CD4-positive, alpha-beta T cell (primary cell): ENCODE measurements at regions not wholly inside any gene's neighbourhood (a gene's known extent, or its start where the extent isn't known, plus 50 kb on each side); places are given as distances from the start of the nearest gene placed in this dataset.

Source experiments
- ATAC-seq: fragments of 200-7000 bp; cut with Tn5 transposase; one replicate; pipeline ENCODE4 v1.10.0; 2022; ENCODE audit warnings: mild to moderate bottlenecking; ENCODE audit not compliant: poor library complexity
- CTCF ChIA-PET: fragments of 350-600 bp; sonication (Branson Sonifier 250); formaldehyde crosslinking; loops from one replicate; lab custom pipeline; 2021; ENCODE audit warnings: antibody characterized with exemption, inconsistent platforms; lab: Charles Lee
- POLR2A ChIA-PET: fragments of 350-600 bp; sonication (Branson Sonifier 250); formaldehyde crosslinking; loops from one replicate; lab custom pipeline; 2021; ENCODE audit warnings: antibody characterized with exemption, inconsistent platforms; lab: Charles Lee
- DNase-seq, 14 experiments: peaks; one replicate each; pipeline ENCODE4 v3.0.0-alpha.2; 2013 to 2020; ENCODE audit warnings: mixed read lengths in 2 of 14
- H3K27ac ChIP-seq, 2 donors: one replicate each; pipeline versions ENCODE4 v1.5.1 to v1.7.0; 2013; ENCODE audit warnings: low read length in 2 of 2, low read depth in 1 of 2, mild to moderate bottlenecking in 1 of 2
- H3K27me3 ChIP-seq, 2 experiments: 1 replicate in 1 of 2; 2 replicates in 1 of 2; pipeline versions ENCODE4 v1.6.1 to v1.7.0; 2013; ENCODE audit warnings: low read length in 2 of 2, control low read depth in 1 of 2, mild to moderate bottlenecking in 1 of 2, moderate library complexity in 1 of 2; ENCODE audit not compliant: insufficient read depth in 2 of 2, control insufficient read depth in 1 of 2
- H3K36me3 ChIP-seq: one replicate; pipeline ENCODE4 v1.6.1; 2013; ENCODE audit warnings: low read length, control low read depth; ENCODE audit not compliant: insufficient read depth
- H3K4me1 ChIP-seq: one replicate; pipeline ENCODE4 v1.6.1; 2013; ENCODE audit warnings: low read length, control low read depth; ENCODE audit not compliant: insufficient read depth
- H3K4me3 ChIP-seq: one replicate; pipeline ENCODE4 v1.5.1; 2013; ENCODE audit warnings: mild to moderate bottlenecking, low read length, moderate library complexity
- H3K9me3 ChIP-seq, 2 experiments: 1 replicate in 1 of 2; 2 replicates in 1 of 2; pipeline versions ENCODE4 v1.6.1 to v1.7.0; 2013; ENCODE audit warnings: low read length in 2 of 2, mild to moderate bottlenecking in 2 of 2, control low read depth in 1 of 2, moderate library complexity in 1 of 2; ENCODE audit not compliant: control insufficient read depth in 1 of 2, insufficient read depth in 1 of 2
- H3K27ac Mint-ChIP-seq: one replicate; pipeline ENCODE4 v1.8.0; 2020; ENCODE audit warnings: mixed read lengths
- H3K27me3 Mint-ChIP-seq: one replicate; pipeline ENCODE4 v1.8.0; 2021; ENCODE audit warnings: mixed read lengths
- H3K36me3 Mint-ChIP-seq: one replicate; pipeline ENCODE4 v1.8.0; 2021; ENCODE audit warnings: low read depth, mixed read lengths
- H3K4me1 Mint-ChIP-seq: one replicate; pipeline ENCODE4 v1.8.0; 2021; ENCODE audit warnings: low read depth, mixed read lengths
- H3K4me3 Mint-ChIP-seq: one replicate; pipeline ENCODE4 v1.8.0; 2020; ENCODE audit warnings: mild to moderate bottlenecking, mixed read lengths
- H3K9me3 Mint-ChIP-seq: one replicate; pipeline ENCODE4 v1.8.0; 2020; ENCODE audit warnings: mixed read lengths
- intact Hi-C, 2 experiments: fragments of 100-400 bp; cut with DNase I in 1 of 2; cut with micrococcal nuclease in 1 of 2; formaldehyde crosslinking; loops; one replicate each; pipeline versions ENCODE4 v1.15.1 to v1.9.0; 2023 to 2025; cut with DNase I, micrococcal nuclease
- TF ChIP-seq, protein P1 (sequence below): fragments of 200-600 bp; IDR thresholded peaks from one replicate; pipeline ENCODE4 v1.8.0; 2022; ENCODE audit warnings: antibody characterized with exemption, mild to moderate bottlenecking

GRCh38 chr11:13861411-13861810, 101.1 kb upstream of the SPON1 start:
- TF ChIP-seq, protein P1, sequence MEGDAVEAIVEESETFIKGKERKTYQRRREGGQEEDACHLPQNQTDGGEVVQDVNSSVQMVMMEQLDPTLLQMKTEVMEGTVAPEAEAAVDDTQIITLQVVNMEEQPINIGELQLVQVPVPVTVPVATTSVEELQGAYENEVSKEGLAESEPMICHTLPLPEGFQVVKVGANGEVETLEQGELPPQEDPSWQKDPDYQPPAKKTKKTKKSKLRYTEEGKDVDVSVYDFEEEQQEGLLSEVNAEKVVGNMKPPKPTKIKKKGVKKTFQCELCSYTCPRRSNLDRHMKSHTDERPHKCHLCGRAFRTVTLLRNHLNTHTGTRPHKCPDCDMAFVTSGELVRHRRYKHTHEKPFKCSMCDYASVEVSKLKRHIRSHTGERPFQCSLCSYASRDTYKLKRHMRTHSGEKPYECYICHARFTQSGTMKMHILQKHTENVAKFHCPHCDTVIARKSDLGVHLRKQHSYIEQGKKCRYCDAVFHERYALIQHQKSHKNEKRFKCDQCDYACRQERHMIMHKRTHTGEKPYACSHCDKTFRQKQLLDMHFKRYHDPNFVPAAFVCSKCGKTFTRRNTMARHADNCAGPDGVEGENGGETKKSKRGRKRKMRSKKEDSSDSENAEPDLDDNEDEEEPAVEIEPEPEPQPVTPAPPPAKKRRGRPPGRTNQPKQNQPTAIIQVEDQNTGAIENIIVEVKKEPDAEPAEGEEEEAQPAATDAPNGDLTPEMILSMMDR, result no peak
- no peaks in the 10 kb centered on the region for H3K36me3 ChIP-seq
- H3K9me3 Mint-ChIP-seq, result no peaks in the 10 kb centered on the region
- no peak overlapping the region for H3K4me3 Mint-ChIP-seq
- peaks cover 21% of the 10 kb centered on the region for H3K4me1 ChIP-seq
- ChIA-PET POLR2A (interaction anchor here (1.6 kb wide), 1 partner anchor 103 kb away, joined by 7 read pairs; no protein-coding TSS in a partner anchor), CTCF (interaction anchor here (1.3 kb wide), 2 partner anchors 24 to 287 kb away, joined by 3 to 4 read pairs; no protein-coding TSS in a partner anchor)
- no peak overlapping the region for H3K4me3 ChIP-seq
- ATAC-seq (peak; percentile 45), DNase-seq (peak in 7 of 14 experiments; percentile 8 to 55 (median 24))
- H3K9me3 ChIP-seq, result no peaks in the 10 kb centered on the region
- H3K27ac ChIP-seq, result no peak overlapping the region
- peaks cover 27% of the 10 kb centered on the region for H3K4me1 Mint-ChIP-seq
- H3K27me3 ChIP-seq, result no peaks in the 10 kb centered on the region
- H3K27me3 Mint-ChIP-seq, result no peaks in the 10 kb centered on the region
- H3K27ac Mint-ChIP-seq, result peak overlapping the region; percentile 72
- intact Hi-C loops, result loop anchor here (2.0 to 10.0 kb wide), 4 partner anchors 79 to 283 kb away; partner anchors contain the start of gene SPON1 (in 1 of the 2)
- no peaks in the 10 kb centered on the region for H3K36me3 Mint-ChIP-seq

DNA sequence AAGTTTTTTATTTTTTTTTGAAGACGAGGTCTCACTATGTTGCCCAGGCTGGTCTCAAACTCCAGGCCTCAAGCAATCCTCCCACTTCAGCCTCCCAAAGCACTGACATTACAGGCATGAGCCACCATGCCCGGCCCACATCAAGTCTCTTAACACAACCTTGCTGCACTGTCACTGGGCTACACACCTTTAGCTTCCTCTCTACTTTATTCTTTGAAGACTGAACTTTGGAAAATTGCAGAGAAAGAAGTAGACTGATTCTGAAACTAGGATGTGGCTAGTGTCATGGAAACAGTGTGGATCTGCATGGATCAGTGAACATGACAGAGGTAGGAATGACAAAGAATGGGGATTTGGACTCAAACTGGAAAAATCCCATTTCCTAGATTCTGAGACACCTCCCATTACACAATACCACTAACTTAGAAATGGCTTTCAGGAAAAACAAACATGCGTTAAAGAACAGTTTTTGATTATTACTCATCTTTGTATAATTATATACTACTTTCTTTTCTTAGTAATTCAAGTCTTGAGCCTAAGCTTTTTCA, 99.6 kb upstream of the SPON1 start:
- Mint-ChIP-seq H3K36me3 (no peaks in the 10 kb centered on the region), H3K27ac (no peak overlapping the region), H3K27me3 (no peaks in the 10 kb centered on the region), H3K4me3 (no peak overlapping the region), H3K9me3 (no peaks in the 10 kb centered on the region), H3K4me1 (peaks cover 29% of the 10 kb centered on the region)
- H3K9me3 ChIP-seq, result no peaks in the 10 kb centered on the region
- no peak overlapping the region for H3K27ac ChIP-seq
- CTCF ChIA-PET, result no interaction called here
- DNase-seq (no peak), ATAC-seq (no peak)
- POLR2A ChIA-PET, result no interaction called here
- H3K36me3 ChIP-seq, result no peaks in the 10 kb centered on the region
- intact Hi-C loops, result loop anchor here (5.0 to 10.0 kb wide), 3 partner anchors 94 to 282 kb away; partner anchors contain the start of gene SPON1 (in 1 of the 2)
- no peak overlapping the region for H3K4me3 ChIP-seq
- no peaks in the 10 kb centered on the region for H3K27me3 ChIP-seq
- TF ChIP-seq, protein P1, result no peak
- peaks cover 21% of the 10 kb centered on the region for H3K4me1 ChIP-seq

DNA sequence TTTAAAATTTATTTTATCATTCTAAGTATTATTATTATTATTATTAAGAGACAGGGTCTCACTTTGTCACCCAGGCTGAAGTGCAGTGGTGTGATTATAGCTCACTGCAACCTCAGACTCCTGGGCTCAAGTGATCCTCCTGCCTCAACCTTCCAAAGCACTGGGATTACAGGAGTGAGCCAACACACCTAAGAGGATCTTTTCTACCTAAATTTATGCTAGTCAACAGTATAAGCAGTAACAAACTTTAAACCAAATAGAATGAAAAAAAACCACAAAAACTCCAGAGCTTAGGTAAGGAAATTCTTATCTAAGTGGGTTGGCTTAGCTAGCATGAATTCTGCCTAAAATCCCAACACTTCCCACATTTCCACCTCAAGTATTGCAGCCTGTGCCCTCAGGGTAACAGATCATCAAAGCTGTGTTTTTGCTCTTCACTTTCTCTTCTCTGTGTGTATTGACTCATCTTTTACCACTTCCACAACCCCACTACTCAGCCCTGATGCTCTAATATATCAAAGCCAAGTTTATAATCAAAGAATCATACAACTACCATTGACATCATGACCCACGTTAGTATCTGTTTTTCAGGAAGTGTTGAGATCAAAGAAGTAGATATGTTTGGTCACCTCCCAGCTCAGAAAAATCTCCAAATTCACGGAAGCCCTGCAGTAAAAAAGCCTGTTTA, 93.7 kb upstream of the SPON1 start:
- H3K27me3 ChIP-seq, result no peaks in the 10 kb centered on the region
- peak; percentile 89 for ATAC-seq
- intact Hi-C loops, result loop anchor here in 1 of 2 experiments (1.0 to 10.0 kb wide), 6 partner anchors 9 to 276 kb away; no protein-coding TSS in a partner anchor
- H3K36me3 ChIP-seq, result no peaks in the 10 kb centered on the region
- DNase-seq, result peak in 9 of 14 experiments; percentile 2 to 90 (median 37)
- Mint-ChIP-seq H3K27ac (peak overlapping the region; percentile 83), H3K27me3 (no peaks in the 10 kb centered on the region), H3K4me3 (peak overlapping the region; percentile 0), H3K9me3 (peaks cover 2% of the 10 kb centered on the region), H3K4me1 (peaks cover 54% of the 10 kb centered on the region), H3K36me3 (no peaks in the 10 kb centered on the region)
- no peaks in the 10 kb centered on the region for H3K9me3 ChIP-seq
- POLR2A ChIA-PET, result interaction anchor here (0.6 to 3.4 kb wide), 26 partner anchors 9 to 896 kb away, joined by 3 to 49 read pairs (median 4); partner anchors contain the start of gene SPON1
- peak overlapping the region; percentile 69 to 71 for H3K27ac ChIP-seq
- H3K4me3 ChIP-seq, result no peak overlapping the region
- H3K4me1 ChIP-seq, result peaks cover 10% of the 10 kb centered on the region
- CTCF ChIA-PET, result interaction anchor here (0.9 to 1.0 kb wide), 3 partner anchors 72 to 114 kb away, joined by 3 to 5 read pairs (median 3); no protein-coding TSS in a partner anchor
- TF ChIP-seq, protein P1, result no peak
